ENCODE measurements at regions not wholly inside any gene's neighbourhood (a gene's known extent, or its start where the extent isn't known, plus 50 kb on each side); places are given as distances from the start of the nearest gene placed in this dataset.

DNA sequence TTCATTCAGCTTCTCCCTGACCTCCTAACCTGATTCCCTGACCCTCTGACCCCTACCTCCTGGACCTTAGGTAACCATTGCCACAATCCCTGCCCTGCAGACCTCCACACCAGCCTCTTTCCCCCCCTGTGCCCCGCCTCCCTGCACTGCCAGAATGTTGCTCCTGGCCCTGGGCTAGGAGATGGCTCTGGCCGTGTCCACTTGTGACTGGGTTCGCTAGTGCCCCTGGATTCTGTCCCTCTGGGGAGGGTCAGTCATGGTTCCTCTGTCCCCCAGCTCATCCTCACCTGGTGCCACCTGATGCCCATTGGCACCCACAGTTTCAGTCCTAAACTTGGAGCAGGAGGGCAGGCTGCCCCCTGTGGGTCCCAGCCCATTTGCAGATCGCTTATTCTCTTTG, 56.2 kb upstream of the PRR23E start:
- DNase-seq (ENCODE audit: low read depth in 1 of 2, low spot score in 1 of 2): no peak
- Histone ChIP-seq H3K27me3 (ENCODE audit: insufficient read depth, poor library complexity, severe bottlenecking) (peaks cover 13% of the 10 kb centered on the region), H3K27ac (replicated peaks) (no peak overlapping the region), H3K4me3 (replicated peaks; ENCODE audit: insufficient read depth, low read length) (no peak overlapping the region)
- TF ChIP-seq, protein P1, sequence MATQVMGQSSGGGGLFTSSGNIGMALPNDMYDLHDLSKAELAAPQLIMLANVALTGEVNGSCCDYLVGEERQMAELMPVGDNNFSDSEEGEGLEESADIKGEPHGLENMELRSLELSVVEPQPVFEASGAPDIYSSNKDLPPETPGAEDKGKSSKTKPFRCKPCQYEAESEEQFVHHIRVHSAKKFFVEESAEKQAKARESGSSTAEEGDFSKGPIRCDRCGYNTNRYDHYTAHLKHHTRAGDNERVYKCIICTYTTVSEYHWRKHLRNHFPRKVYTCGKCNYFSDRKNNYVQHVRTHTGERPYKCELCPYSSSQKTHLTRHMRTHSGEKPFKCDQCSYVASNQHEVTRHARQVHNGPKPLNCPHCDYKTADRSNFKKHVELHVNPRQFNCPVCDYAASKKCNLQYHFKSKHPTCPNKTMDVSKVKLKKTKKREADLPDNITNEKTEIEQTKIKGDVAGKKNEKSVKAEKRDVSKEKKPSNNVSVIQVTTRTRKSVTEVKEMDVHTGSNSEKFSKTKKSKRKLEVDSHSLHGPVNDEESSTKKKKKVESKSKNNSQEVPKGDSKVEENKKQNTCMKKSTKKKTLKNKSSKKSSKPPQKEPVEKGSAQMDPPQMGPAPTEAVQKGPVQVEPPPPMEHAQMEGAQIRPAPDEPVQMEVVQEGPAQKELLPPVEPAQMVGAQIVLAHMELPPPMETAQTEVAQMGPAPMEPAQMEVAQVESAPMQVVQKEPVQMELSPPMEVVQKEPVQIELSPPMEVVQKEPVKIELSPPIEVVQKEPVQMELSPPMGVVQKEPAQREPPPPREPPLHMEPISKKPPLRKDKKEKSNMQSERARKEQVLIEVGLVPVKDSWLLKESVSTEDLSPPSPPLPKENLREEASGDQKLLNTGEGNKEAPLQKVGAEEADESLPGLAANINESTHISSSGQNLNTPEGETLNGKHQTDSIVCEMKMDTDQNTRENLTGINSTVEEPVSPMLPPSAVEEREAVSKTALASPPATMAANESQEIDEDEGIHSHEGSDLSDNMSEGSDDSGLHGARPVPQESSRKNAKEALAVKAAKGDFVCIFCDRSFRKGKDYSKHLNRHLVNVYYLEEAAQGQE (IDR thresholded peaks at IDR 0.05; ENCODE audit: insufficient replicate concordance, low read depth): no peak
- TF ChIP-seq GABPA (IDR thresholded peaks at IDR 0.05; ENCODE audit: low read depth): no peak
- TF ChIP-seq, protein P2, sequence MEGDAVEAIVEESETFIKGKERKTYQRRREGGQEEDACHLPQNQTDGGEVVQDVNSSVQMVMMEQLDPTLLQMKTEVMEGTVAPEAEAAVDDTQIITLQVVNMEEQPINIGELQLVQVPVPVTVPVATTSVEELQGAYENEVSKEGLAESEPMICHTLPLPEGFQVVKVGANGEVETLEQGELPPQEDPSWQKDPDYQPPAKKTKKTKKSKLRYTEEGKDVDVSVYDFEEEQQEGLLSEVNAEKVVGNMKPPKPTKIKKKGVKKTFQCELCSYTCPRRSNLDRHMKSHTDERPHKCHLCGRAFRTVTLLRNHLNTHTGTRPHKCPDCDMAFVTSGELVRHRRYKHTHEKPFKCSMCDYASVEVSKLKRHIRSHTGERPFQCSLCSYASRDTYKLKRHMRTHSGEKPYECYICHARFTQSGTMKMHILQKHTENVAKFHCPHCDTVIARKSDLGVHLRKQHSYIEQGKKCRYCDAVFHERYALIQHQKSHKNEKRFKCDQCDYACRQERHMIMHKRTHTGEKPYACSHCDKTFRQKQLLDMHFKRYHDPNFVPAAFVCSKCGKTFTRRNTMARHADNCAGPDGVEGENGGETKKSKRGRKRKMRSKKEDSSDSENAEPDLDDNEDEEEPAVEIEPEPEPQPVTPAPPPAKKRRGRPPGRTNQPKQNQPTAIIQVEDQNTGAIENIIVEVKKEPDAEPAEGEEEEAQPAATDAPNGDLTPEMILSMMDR (IDR thresholded peaks at IDR 0.05; ENCODE audit: insufficient read depth, low read length): no peak
- no peak for TF ChIP-seq SPI1 (IDR thresholded peaks at IDR 0.05; ENCODE audit: borderline replicate concordance, low read depth)
- no peak for TF ChIP-seq POLR2AphosphoS5 (IDR thresholded peaks at IDR 0.05; ENCODE audit: low read depth)

DNA sequence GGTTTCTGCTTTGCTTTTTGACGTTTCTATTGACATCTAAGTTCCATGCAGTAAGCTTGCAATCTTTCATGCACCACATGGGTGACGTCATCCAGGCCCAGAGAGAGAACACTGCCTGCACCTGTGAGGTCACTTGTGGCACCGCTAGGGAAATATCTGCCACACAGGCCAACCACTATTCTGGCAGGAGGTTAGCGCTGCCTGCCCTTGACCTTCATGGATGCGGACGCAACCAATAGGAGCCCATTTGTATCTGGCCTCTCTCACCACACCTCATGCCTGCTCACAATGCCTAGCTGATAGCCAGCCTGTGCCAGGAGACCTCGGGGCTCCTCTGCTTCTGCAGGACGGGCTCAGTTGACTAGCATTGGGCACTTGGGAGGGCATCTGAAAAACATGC, 55.8 kb upstream of the PRR23E start:
- Histone ChIP-seq H3K27me3 (ENCODE audit: insufficient read depth, poor library complexity, severe bottlenecking) (peaks cover 13% of the 10 kb centered on the region), H3K4me3 (replicated peaks; ENCODE audit: insufficient read depth, low read length) (no peak overlapping the region), H3K27ac (replicated peaks) (no peak overlapping the region)
- TF ChIP-seq SPI1 (IDR thresholded peaks at IDR 0.05; ENCODE audit: borderline replicate concordance, low read depth) (no peak), GABPA (IDR thresholded peaks at IDR 0.05; ENCODE audit: low read depth) (no peak), POLR2AphosphoS5 (IDR thresholded peaks at IDR 0.05; ENCODE audit: low read depth) (no peak)
- TF ChIP-seq, protein P2 (IDR thresholded peaks at IDR 0.05; ENCODE audit: insufficient read depth, low read length): no peak
- TF ChIP-seq, protein P1 (IDR thresholded peaks at IDR 0.05; ENCODE audit: insufficient replicate concordance, low read depth): no peak
- no peak for DNase-seq (ENCODE audit: low read depth in 1 of 2, low spot score in 1 of 2)

DNA sequence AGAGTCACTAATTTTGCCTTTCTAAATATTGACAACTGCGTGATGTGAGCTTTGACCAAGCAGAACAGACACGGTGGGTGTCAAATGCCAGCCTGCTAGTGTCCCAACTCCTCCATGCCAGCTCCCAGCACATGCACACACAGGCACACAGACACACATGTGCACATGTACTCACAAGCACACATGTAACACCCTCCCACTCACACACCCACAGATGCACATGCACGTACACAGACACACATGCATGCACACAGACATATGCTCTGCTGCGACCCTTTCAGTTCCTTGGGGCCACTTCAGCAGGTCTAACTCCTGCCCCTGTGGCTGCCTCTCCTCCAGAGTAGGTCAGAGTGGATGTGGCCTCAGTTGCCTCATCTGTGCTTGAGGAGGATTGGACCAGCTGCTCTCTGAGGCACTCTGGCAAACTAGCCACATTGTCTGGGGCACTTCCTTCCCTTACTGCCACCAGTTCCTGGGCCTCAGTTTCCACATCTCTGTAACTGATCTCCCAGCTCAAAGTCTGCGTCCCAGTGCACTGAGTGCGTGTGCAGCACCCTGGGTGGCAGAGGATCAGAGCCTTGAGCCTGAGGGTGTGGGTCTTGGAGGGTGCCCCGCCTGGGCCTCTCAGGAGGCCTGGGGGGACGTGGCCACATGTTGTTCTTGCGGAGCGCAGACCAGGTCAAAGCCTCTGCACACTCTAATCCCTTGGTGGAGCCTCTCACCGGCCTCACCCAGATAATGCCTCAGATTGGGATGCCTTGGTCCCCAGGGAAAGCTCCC, 55.0 kb upstream of the PRR23E start:
- no peak overlapping the region for H3K27ac ChIP-seq (replicated peaks)
- no peak overlapping the region for H3K4me3 ChIP-seq (replicated peaks; ENCODE audit: insufficient read depth, low read length)
- no peak for TF ChIP-seq POLR2AphosphoS5 (IDR thresholded peaks at IDR 0.05; ENCODE audit: low read depth)
- TF ChIP-seq GABPA (IDR thresholded peaks at IDR 0.05; ENCODE audit: low read depth): no peak

DNA sequence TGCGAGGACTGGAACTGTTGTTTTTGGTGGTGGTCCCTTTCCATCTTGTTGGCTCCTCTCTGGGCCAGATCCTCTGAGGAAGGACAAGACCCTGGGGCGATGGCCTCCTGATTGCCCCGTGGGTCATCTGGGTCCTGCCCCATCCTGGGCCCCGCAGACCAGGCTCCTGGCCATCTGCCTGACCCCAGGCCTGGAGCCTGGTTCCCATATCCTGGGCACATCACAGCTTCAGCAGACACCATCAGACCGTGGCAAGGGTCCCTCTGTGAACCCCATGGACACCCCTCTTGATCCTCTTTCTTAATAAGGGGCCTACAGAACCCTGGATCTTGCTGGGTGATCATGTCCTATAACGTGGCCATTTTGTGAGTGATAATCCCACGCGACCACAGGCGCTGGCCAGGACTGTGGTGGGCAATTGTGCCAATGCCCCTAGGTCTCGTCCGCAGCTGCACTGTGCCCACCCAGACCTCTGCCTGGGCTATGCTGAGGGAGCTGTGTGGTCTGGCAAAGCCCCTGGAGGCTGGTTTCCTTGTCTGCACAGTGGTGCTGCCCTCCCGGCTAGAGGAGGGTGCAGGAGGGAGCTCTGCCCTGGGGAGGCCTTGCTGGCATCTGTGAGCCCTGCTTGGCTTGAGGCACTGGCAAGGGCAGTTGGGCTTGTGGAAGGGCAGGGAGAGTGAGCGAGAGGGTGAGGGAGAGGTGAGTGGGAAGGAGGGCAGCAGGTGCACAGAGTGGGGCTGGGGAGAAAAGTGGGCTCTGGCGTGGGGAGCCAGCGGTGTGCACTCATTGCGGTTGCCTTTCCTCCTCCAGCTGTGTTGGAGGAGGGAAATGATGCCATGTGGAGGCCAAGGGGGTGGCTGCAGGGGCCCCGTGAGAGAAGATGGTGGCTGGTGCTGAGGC, 53.1 kb upstream of the PRR23E start:
- DNase-seq (ENCODE audit: low read depth in 1 of 2, low spot score in 1 of 2): no peak
- Histone ChIP-seq H3K27me3 (ENCODE audit: insufficient read depth, poor library complexity, severe bottlenecking) (peaks cover 11% of the 10 kb centered on the region), H3K27ac (replicated peaks) (no peak overlapping the region), H3K4me3 (replicated peaks; ENCODE audit: insufficient read depth, low read length) (no peak overlapping the region)
- no peak for TF ChIP-seq POLR2AphosphoS5 (IDR thresholded peaks at IDR 0.05; ENCODE audit: low read depth)
- TF ChIP-seq, protein P2 (IDR thresholded peaks at IDR 0.05; ENCODE audit: insufficient read depth, low read length): no peak
- TF ChIP-seq SPI1 (IDR thresholded peaks at IDR 0.05; ENCODE audit: borderline replicate concordance, low read depth): no peak
- TF ChIP-seq, protein P1 (IDR thresholded peaks at IDR 0.05; ENCODE audit: insufficient replicate concordance, low read depth): no peak

More for the DNA sequence above, 55.0 kb upstream of the PRR23E start:
- no peak for DNase-seq (ENCODE audit: low read depth in 1 of 2, low spot score in 1 of 2)
- H3K27me3 ChIP-seq (ENCODE audit: insufficient read depth, poor library complexity, severe bottlenecking): peaks cover 13% of the 10 kb centered on the region
